GM19455 (cell line): ENCODE measurements at regions not wholly inside any gene's neighbourhood (a gene's known extent, or its start where the extent isn't known, plus 50 kb on each side); places are given as distances from the start of the nearest gene placed in this dataset.

Experiments
- ATAC-seq: cut with Tn5 transposase; IDR thresholded peaks from one replicate; pipeline ENCODE4 v1.9.1; 2021; ENCODE audit not compliant: unreplicated experiment

- ATAC-seq = no peak
Observed at GRCh38 chr13:59182241-59182640, 981.5 kb downstream of the DIAPH3 start.

GRCh38 chr13:59197397-59197796 is 966.3 kb downstream of the DIAPH3 start:
- no peak for ATAC-seq

DNA sequence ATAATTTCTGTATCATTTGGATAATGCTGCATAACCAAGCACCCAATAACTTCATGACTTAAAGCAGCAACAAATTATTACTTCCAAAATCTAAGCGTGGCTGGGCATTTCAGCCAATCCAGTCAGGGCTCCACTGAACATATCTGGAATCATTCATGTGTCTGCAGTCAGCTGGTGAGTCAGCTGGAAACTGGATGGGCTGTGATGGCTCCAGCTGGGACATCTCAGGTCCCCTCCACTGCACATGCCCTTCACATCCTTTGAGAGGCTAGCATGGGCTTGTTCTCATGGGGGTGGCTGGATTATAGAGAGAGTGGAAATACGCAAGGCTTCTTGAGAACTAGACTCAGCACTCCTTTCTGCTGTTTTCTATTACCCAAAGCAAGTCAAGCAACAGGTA is 961.9 kb downstream of the DIAPH3 start:
- ATAC-seq = no peak

- ATAC-seq = no peak
Observed at GRCh38 chr13:59203855-59204254, 959.9 kb downstream of the DIAPH3 start.

- no peak for ATAC-seq
Observed at GRCh38 chr13:59205501-59205900, 958.2 kb downstream of the DIAPH3 start.

DNA sequence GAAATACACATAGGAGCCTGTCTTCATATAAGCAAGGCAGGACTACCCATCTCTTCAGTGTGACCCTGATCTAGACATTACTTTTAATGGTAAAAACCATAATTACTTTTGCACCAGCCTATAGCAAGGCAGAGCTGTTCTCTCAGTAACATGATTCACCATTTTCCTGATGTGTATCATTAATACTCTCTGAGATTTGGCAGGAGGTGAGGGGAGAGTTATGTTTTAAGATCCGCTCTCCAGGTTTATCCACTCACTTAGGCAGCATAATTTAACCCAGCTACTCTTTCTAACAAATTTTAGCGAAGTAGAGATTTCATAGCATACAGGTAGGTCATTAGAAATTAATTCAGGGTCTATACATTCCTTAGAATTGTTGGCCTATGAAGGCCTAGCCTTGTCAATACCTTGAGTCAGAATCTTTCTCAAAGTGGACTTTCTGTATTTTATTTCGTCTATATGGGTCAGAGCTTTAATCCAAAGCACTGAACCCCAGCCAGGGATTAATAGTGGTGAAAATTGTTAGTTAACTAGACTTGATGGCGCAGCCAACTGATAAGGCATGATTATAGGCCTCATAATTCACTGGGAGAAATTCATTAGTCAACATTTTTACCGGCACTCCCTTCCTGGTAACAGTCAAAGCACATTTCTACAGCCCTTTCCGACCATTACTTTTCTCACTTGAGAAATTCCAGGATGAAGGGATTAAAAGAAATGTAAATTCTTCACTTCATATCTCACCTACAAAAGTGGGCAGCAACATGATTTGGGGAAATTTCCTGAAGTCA is 955.1 kb downstream of the DIAPH3 start:
- no peak for ATAC-seq

GRCh38 chr13:59210543-59210942 is 953.2 kb downstream of the DIAPH3 start:
- no peak for ATAC-seq

DNA sequence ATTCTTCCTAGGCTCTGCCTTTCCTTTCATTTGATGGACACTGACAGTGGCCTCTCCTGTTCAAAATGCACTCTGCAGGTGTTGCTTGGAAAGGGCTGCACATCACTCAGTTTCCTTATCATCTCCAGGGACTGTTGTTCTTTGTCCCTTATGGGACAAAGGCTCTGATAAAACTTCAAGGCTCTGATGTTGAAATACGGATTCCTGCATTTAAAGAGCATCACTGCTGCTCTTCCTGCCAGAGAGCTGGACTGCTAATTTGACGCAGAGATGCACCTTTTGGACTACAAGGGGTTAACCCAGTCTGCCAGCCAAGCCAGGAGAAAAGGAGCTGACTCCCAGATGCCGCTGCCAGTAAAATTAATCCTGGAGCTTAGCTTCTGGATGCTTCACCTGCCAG is 952.1 kb downstream of the DIAPH3 start:
- ATAC-seq = no peak

DNA sequence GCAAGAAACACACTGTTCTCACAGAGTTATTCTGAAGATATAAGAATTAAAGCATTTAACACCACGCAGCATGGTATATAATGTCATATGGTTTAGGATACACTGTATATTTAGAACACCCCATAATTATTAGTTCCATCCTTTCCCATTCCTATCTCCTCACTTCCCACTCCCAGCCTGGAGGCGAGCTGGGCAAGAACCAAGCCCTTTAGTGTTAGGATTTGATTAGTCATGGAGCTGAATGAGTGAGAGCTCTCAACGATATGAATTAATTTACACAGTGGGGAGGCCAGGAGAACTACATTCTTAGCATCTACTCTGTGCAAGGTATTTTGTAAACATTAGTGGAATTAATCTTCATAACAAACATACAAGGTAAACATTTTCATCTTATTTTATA is 934.3 kb downstream of the DIAPH3 start:
- no peak for ATAC-seq

DNA sequence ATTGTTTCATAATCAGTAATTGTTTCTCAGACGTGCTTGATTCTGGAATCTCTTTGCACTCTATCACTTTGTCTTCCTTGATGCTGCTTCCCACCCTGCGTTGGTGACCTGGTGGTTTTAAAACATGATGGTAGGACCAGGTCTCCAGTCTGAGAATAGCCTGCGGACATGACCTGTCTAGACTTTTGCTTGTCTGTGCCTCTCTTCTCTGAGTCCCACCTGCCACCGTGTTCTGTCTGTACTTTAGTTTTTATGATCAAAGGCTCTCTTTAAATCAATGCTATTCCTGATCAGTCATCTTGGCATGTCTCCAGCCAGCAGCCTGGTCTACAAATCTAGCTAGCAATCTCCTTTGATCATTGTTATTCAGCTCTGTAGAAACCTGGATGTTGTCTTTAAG is 933.9 kb downstream of the DIAPH3 start:
- no peak for ATAC-seq

- ATAC-seq = peak; percentile 59
Observed at GRCh38 chr13:59230484-59231264, 933.1 kb downstream of the DIAPH3 start.

- ATAC-seq = no peak
Observed at GRCh38 chr13:59236309-59236919, 927.3 kb downstream of the DIAPH3 start.

DNA sequence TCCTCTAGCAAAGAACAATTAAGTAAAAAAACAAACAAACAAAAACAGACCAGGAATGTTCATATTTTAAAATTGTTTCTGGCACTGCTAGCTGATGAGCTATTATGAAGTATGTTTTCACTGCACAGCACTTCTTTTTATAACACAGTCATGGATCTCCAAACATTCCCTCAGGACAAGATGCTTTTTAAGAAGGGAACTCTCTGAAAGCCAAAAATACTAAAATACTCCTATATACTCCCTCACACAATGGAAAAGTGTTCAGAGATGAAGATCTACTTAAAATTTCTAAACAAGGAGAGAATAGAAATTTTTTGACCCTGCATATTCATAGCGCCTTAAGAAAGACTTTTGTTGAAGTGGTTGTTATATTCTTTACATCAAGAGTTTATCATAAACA is 926.8 kb downstream of the DIAPH3 start:
- no peak for ATAC-seq

- ATAC-seq = no peak
Observed at GRCh38 chr13:59247171-59247570, 916.6 kb downstream of the DIAPH3 start.

- ATAC-seq = no peak
Observed at GRCh38 chr13:59250336-59251189, 913.2 kb downstream of the DIAPH3 start.

DNA sequence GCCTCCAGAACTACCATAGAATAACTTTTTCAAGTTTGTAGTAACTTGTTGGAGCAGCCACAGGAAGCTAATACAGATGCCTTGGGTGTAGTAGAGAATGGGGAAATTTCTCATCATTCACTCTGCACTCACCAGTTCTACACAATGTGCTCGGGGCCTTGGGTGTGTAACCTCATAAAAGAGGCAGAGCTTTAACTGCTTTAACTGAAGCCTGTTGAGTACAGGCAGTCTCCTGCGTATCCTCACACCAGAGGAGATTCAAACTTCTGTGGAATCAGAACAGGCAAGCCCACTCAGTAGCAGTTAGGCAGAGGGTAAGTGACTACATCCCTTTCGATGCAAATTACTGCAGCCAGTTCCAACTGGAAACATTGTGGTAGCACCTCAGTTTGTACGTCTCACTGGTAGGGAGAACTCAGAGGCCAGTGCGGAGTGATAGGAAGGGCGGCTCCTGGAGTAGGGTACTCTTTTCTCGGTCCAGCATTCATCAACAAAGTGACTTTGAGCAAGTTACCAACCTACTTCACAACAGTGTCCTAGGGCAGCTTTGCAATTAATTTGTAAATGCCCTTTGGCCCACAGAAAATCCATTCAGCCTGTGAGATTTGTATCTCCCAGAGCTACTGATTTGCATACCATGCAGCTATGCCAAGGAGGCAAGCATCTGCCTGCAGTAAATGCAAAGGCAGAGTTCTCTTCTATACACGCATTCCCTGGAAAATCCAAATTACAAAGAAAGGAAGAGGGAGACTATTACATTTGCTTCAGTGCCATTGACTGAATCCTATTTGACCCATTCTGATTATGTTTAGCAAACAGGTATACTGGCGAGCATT is 904.3 kb downstream of the DIAPH3 start:
- ATAC-seq = no peak

GRCh38 chr13:59261928-59262488 is 901.7 kb downstream of the DIAPH3 start:
- ATAC-seq = no peak

DNA sequence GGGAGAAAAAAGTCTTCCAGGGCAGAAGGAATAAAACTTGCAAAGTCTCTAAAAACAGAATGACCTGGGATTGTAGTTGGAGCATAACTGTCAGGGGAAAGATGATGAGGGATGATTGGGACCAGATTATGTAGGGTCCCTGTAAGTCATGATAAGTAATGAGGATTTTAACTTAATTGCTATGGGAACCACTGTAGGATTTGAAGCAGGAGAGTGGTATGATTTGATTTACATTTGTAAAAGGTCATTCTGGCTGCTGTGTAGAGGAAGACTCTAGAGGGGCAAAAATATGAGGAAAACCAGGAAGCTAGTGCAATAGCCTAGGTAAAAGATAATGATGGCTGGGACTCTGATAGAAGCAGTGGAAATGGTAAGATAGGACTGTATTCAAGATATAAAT is 900.2 kb downstream of the DIAPH3 start:
- ATAC-seq = no peak

GRCh38 chr13:59266478-59267063 is 897.2 kb downstream of the DIAPH3 start:
- no peak for ATAC-seq
